ENCODE measurements at regions not wholly inside any gene's neighbourhood (a gene's known extent, or its start where the extent isn't known, plus 50 kb on each side); places are given as distances from the start of the nearest gene placed in this dataset.

DNA sequence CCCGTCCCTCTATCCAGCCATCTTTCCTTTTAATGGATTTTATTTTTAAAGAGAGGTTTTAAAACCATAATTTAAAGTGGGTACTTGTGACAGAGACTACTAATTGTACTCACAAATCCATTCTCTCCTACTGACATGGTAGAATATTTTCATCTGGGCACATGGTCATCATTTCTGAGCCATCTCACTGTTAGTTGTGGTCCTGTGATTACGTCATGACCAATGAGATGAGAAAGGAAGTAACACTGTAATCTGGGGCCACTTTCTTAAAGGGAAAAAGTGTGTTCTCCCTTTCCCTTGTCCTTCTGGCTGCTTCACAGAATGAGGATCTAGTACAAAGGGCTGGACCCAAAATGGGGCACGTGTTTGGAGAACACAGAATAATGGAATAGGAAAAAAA lies 538.7 kb downstream of the CMPK2 start:
- H3K4me3 ChIP-seq (ENCODE audit: control extremely low read depth in 1 of 5, extremely low read depth in 1 of 5, insufficient read depth in 1 of 5, low read depth in 2 of 5, low read length in 4 of 5), result no peak overlapping the region
- TF ChIP-seq EZH2 (IDR thresholded peaks at IDR 0.05; ENCODE audit: borderline replicate concordance, insufficient read depth, low read depth, low read length, poor library complexity, severe bottlenecking), result no peak
- TF ChIP-seq, protein P1, sequence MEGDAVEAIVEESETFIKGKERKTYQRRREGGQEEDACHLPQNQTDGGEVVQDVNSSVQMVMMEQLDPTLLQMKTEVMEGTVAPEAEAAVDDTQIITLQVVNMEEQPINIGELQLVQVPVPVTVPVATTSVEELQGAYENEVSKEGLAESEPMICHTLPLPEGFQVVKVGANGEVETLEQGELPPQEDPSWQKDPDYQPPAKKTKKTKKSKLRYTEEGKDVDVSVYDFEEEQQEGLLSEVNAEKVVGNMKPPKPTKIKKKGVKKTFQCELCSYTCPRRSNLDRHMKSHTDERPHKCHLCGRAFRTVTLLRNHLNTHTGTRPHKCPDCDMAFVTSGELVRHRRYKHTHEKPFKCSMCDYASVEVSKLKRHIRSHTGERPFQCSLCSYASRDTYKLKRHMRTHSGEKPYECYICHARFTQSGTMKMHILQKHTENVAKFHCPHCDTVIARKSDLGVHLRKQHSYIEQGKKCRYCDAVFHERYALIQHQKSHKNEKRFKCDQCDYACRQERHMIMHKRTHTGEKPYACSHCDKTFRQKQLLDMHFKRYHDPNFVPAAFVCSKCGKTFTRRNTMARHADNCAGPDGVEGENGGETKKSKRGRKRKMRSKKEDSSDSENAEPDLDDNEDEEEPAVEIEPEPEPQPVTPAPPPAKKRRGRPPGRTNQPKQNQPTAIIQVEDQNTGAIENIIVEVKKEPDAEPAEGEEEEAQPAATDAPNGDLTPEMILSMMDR (IDR thresholded peaks at IDR 0.05), result no peak
- H4K20me1 ChIP-seq (ENCODE audit: control insufficient read depth, insufficient read depth, low read length, poor library complexity, severe bottlenecking), result no peaks in the 10 kb centered on the region
- no peak overlapping the region for H3K9ac ChIP-seq (ENCODE audit: low read length)
- Mint-ChIP-seq H3K27me3 (no peaks in the 10 kb centered on the region), H3K4me3 (no peak overlapping the region), H3K27ac (no peak overlapping the region), H3K9me3 (ENCODE audit: insufficient read depth) (peaks cover 17% of the 10 kb centered on the region), H3K4me1 (no peaks in the 10 kb centered on the region)
- no peaks in the 10 kb centered on the region for H3K4me1 ChIP-seq (ENCODE audit: control insufficient read depth in 2 of 2, insufficient read depth in 2 of 2, low read length in 2 of 2)
- CTCF ChIA-PET, result no interaction called here
- WGBS (ENCODE audit: insufficient coverage), result 100% methylated on average over 1 of the region's 3 CpGs
- H3K79me2 ChIP-seq (ENCODE audit: control insufficient read depth, insufficient read depth, low read length), result no peaks in the 10 kb centered on the region
- H3K4me2 ChIP-seq (replicated peaks; ENCODE audit: low read depth, low read length, poor library complexity, severe bottlenecking), result no peak overlapping the region
- H3K27me3 ChIP-seq (replicated peaks in 1 of 4; ENCODE audit: control extremely low read depth in 1 of 4, control insufficient read depth in 3 of 4, insufficient read depth in 4 of 4, low read length in 3 of 4), result no peaks in the 10 kb centered on the region
- no peaks in the 10 kb centered on the region for H3K36me3 ChIP-seq (replicated peaks in 1 of 2; ENCODE audit: control extremely low read depth in 1 of 2, control insufficient read depth in 1 of 2, extremely low read depth in 1 of 2, insufficient read depth in 2 of 2, low read length in 1 of 2)
- no peak for ATAC-seq (ENCODE audit: low read depth)
- no peak overlapping the region for H3K27ac ChIP-seq (ENCODE audit: low read length in 2 of 2)
- POLR2A ChIA-PET, result no interaction called here
- peaks cover 0 to 1% (median 0%) of the 10 kb centered on the region in 3 donors for H3K9me3 ChIP-seq (ENCODE audit: control extremely low read depth in 1 of 3, control insufficient read depth in 2 of 3, insufficient read depth in 1 of 3, low read length in 2 of 3)
- no peak for DNase-seq
- intact Hi-C loops (cut with micrococcal nuclease), result no loop called here
- H2AFZ ChIP-seq (ENCODE audit: insufficient read depth, low read depth, low read length, poor library complexity, severe bottlenecking), result no peak overlapping the region

DNA sequence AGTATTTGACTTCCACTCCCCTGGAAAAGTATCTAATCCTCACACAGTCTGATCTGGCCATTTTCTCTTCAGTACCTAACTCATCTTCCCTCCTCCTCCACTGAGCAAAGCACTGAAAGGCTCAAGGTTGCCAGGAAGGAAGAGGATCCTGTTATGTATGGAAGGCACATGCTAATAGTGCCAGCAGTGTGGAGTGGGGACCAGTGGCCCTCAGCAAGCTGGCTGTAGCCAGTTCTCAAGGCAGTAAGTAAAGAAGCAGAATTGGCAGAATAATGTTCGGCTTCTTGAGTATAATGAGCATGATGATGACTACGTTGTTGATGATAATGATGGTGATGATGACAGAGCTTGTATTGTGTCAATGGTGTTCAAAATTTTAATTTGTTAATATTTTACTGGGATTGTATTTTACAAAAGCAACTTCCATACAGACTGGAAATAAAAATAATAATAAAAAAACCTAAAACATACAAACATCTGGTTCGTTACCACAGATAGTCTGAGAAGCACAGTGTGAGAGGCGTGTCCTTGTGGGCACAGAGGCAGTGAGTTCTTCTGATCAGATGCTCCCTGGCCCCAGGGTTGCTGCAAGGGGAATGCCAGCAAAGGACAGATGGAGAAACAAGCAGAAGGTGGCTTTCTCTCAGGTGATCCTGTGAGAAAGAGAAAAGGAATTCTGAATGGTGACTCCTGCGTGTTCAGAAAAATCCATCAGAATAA lies 528.8 kb downstream of the CMPK2 start:
- ChIA-PET CTCF (no interaction called here), POLR2A (no interaction called here)
- no peaks in the 10 kb centered on the region for H3K36me3 ChIP-seq (replicated peaks in 1 of 2; ENCODE audit: control extremely low read depth in 1 of 2, control insufficient read depth in 1 of 2, extremely low read depth in 1 of 2, insufficient read depth in 2 of 2, low read length in 1 of 2)
- intact Hi-C loops (cut with micrococcal nuclease), result no loop called here
- no peak overlapping the region for H3K4me3 Mint-ChIP-seq
- no peak overlapping the region for H3K27ac ChIP-seq (ENCODE audit: low read length in 2 of 2)
- no peaks in the 10 kb centered on the region for H3K9me3 Mint-ChIP-seq (ENCODE audit: insufficient read depth)
- no peak overlapping the region for H3K4me2 ChIP-seq (replicated peaks; ENCODE audit: low read depth, low read length, poor library complexity, severe bottlenecking)
- H3K9me3 ChIP-seq (ENCODE audit: control extremely low read depth in 1 of 3, control insufficient read depth in 2 of 3, insufficient read depth in 1 of 3, low read length in 2 of 3), result peaks cover 0 to 8% (median 0%) of the 10 kb centered on the region in 3 donors
- H3K4me1 ChIP-seq (ENCODE audit: control insufficient read depth in 2 of 2, insufficient read depth in 2 of 2, low read length in 2 of 2), result no peaks in the 10 kb centered on the region
- DNase-seq, result no peak
- WGBS (ENCODE audit: insufficient coverage), result 100% methylated on average over 3 of the region's 5 CpGs
- H3K4me3 ChIP-seq (ENCODE audit: control extremely low read depth in 1 of 5, extremely low read depth in 1 of 5, insufficient read depth in 1 of 5, low read depth in 2 of 5, low read length in 4 of 5), result no peak overlapping the region
- H3K27me3 Mint-ChIP-seq, result no peaks in the 10 kb centered on the region
- H3K4me1 Mint-ChIP-seq, result peaks cover 2% of the 10 kb centered on the region
- no peak overlapping the region for H3K27ac Mint-ChIP-seq
- H3K9ac ChIP-seq (ENCODE audit: low read length), result no peak overlapping the region
- no peak for ATAC-seq (ENCODE audit: low read depth)
- TF ChIP-seq EZH2 (IDR thresholded peaks at IDR 0.05; ENCODE audit: borderline replicate concordance, insufficient read depth, low read depth, low read length, poor library complexity, severe bottlenecking), result no peak
- TF ChIP-seq, protein P1 (IDR thresholded peaks at IDR 0.05), result no peak
- no peak overlapping the region for H2AFZ ChIP-seq (ENCODE audit: insufficient read depth, low read depth, low read length, poor library complexity, severe bottlenecking)
- no peaks in the 10 kb centered on the region for H4K20me1 ChIP-seq (ENCODE audit: control insufficient read depth, insufficient read depth, low read length, poor library complexity, severe bottlenecking)
- H3K27me3 ChIP-seq (replicated peaks in 1 of 4; ENCODE audit: control extremely low read depth in 1 of 4, control insufficient read depth in 3 of 4, insufficient read depth in 4 of 4, low read length in 3 of 4), result no peaks in the 10 kb centered on the region
- no peaks in the 10 kb centered on the region for H3K79me2 ChIP-seq (ENCODE audit: control insufficient read depth, insufficient read depth, low read length)

All from B cell (primary cell).